ENCODE measurements at regions not wholly inside any gene's neighbourhood (a gene's known extent, or its start where the extent isn't known, plus 50 kb on each side); places are given as distances from the start of the nearest gene placed in this dataset.

DNA sequence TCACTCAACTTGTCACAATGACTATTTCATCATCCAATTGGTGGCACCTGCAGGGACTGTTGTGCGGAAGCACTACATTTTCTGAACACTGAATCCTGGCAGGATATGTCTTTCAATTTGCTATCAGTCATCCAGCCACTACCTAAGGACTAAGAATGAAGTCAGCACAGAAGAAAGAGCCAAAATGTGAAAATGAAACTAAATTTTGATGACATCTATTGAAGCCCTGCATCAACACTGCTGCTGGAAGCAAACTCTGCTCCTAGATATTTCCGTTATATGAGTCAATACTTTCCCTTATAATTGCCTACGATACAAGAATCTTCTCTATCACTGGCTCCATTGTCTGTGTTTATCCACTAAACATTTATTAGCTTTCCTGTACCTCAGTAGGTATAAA, 917.9 kb downstream of the RAPGEF2 start:
- TF ChIP-seq, protein P1, sequence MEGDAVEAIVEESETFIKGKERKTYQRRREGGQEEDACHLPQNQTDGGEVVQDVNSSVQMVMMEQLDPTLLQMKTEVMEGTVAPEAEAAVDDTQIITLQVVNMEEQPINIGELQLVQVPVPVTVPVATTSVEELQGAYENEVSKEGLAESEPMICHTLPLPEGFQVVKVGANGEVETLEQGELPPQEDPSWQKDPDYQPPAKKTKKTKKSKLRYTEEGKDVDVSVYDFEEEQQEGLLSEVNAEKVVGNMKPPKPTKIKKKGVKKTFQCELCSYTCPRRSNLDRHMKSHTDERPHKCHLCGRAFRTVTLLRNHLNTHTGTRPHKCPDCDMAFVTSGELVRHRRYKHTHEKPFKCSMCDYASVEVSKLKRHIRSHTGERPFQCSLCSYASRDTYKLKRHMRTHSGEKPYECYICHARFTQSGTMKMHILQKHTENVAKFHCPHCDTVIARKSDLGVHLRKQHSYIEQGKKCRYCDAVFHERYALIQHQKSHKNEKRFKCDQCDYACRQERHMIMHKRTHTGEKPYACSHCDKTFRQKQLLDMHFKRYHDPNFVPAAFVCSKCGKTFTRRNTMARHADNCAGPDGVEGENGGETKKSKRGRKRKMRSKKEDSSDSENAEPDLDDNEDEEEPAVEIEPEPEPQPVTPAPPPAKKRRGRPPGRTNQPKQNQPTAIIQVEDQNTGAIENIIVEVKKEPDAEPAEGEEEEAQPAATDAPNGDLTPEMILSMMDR (IDR thresholded peaks at IDR 0.05) = no peak
- TF ChIP-seq POLR2AphosphoS5 (IDR thresholded peaks at IDR 0.05) = no peak
- no peak for TF ChIP-seq POLR2A (IDR thresholded peaks at IDR 0.05)

Data from sigmoid colon (tissue), 4 donors.